Suprapubic skin (tissue), 4 donors: ENCODE measurements at regions not wholly inside any gene's neighbourhood (a gene's known extent, or its start where the extent isn't known, plus 50 kb on each side); places are given as distances from the start of the nearest gene placed in this dataset.

ENCODE experiments used
- DNase-seq, 2 donors: peaks; one replicate each; pipeline ENCODE4 v3.0.0-alpha.2; 2019; ENCODE audit warnings: low spot score in 2 of 2
- H3K27ac ChIP-seq: fragments of 200-600 bp; sonication (generic); one replicate; pipeline ENCODE4 v1.5.1; 2019
- H3K27me3 ChIP-seq: fragments of 200-600 bp; sonication (generic); one replicate; pipeline ENCODE4 v1.5.1; 2019
- H3K36me3 ChIP-seq: fragments of 200-600 bp; sonication (generic); one replicate; pipeline ENCODE4 v1.5.1; 2019
- H3K4me1 ChIP-seq: fragments of 200-600 bp; sonication (generic); one replicate; pipeline ENCODE4 v1.5.1; 2019
- H3K4me3 ChIP-seq: fragments of 200-600 bp; sonication (generic); one replicate; pipeline ENCODE4 v1.5.1; 2019; ENCODE audit warnings: mild to moderate bottlenecking
- H3K9me3 ChIP-seq: fragments of 200-600 bp; sonication (generic); one replicate; pipeline ENCODE4 v1.5.1; 2019
- EP300 ChIP-seq: sonication (generic); formaldehyde crosslinking; IDR thresholded peaks from one replicate; pipeline ENCODE4 v1.6.1; 2017; ENCODE audit warnings: antibody characterized with exemption
- POLR2A ChIP-seq, 2 donors: fragments of 450-650 bp; IDR thresholded peaks; one replicate each; pipeline ENCODE4 v1.6.1; 2017; ENCODE audit warnings: antibody characterized with exemption in 2 of 2, mild to moderate bottlenecking in 2 of 2, moderate library complexity in 2 of 2
- POLR2AphosphoS5 ChIP-seq, 3 donors: sonication (generic); formaldehyde crosslinking; IDR thresholded peaks; one replicate each; pipeline ENCODE4 v1.6.1; 2017; ENCODE audit warnings: antibody characterized with exemption in 3 of 3
- WGBS: methylation state at CpG from one replicate; pipeline ENCODE4 v1.1.5; 2018; 5-methylcytosine and 5-hydroxymethylcytosine counted together
- TF ChIP-seq, protein P1 (sequence below), 2 donors: fragments of 200-600 bp in 1 of 2; fragments of 450-650 bp in 1 of 2; sonication (generic) in 1 of 2; IDR thresholded peaks; one replicate each; pipeline ENCODE4 v1.5.1; 2016 to 2019; ENCODE audit warnings: antibody characterized with exemption in 2 of 2, mild to moderate bottlenecking in 1 of 2, moderate library complexity in 1 of 2

DNA sequence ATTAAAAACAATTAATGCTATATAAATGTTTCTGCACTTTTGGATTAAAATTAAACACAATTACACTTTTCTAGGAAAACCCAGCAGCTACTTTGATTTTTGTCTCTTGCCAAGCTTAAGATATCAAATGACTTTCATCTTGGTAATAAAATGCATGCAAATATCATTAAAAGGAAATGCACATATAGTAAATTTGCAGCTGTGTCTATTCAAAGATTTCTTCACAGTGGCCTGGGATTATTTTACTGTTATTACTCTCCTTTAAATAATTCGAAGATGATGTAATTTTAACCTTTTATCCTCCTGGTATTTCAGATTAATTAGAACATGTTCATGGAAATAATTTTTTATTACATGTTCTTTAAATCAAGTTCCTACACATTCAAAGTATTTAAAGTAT, 529.5 kb upstream of the RGMB start:
- no peak for DNase-seq
- WGBS: 40% methylated on average over 1 of the region's 1 CpG
- H3K4me1 ChIP-seq: no peaks in the 10 kb centered on the region
- TF ChIP-seq POLR2AphosphoS5 (IDR thresholded peaks at IDR 0.05) (no peak), POLR2A (IDR thresholded peaks at IDR 0.05) (no peak), EP300 (no peak)
- TF ChIP-seq, protein P1, sequence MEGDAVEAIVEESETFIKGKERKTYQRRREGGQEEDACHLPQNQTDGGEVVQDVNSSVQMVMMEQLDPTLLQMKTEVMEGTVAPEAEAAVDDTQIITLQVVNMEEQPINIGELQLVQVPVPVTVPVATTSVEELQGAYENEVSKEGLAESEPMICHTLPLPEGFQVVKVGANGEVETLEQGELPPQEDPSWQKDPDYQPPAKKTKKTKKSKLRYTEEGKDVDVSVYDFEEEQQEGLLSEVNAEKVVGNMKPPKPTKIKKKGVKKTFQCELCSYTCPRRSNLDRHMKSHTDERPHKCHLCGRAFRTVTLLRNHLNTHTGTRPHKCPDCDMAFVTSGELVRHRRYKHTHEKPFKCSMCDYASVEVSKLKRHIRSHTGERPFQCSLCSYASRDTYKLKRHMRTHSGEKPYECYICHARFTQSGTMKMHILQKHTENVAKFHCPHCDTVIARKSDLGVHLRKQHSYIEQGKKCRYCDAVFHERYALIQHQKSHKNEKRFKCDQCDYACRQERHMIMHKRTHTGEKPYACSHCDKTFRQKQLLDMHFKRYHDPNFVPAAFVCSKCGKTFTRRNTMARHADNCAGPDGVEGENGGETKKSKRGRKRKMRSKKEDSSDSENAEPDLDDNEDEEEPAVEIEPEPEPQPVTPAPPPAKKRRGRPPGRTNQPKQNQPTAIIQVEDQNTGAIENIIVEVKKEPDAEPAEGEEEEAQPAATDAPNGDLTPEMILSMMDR (IDR thresholded peaks at IDR 0.05): no peak
- H3K27me3 ChIP-seq: no peaks in the 10 kb centered on the region
- no peaks in the 10 kb centered on the region for H3K9me3 ChIP-seq
- H3K4me3 ChIP-seq: no peak overlapping the region
- H3K36me3 ChIP-seq: no peaks in the 10 kb centered on the region
- H3K27ac ChIP-seq: no peak overlapping the region

DNA sequence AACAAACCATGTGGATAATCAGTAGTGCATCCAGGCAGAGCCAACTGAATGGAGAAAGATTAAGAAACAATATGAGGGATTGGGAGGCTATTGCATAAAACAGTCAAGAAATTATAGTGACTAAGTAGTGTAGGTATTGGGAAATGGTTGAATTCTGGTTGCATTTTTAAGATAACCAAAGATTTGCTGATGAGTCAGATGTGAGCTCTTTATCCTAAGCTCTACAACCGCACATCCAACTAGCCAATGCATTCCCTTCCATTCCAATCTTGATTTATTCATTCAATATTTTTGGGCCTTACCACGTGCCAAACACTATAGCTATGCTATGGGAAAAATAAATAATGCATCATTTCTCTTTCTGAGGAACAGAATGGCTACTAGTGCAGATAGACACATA, 524.5 kb upstream of the RGMB start:
- Histone ChIP-seq H3K36me3 (no peaks in the 10 kb centered on the region), H3K27me3 (no peaks in the 10 kb centered on the region), H3K27ac (no peak overlapping the region), H3K4me3 (no peak overlapping the region), H3K9me3 (no peaks in the 10 kb centered on the region), H3K4me1 (no peaks in the 10 kb centered on the region)
- TF ChIP-seq, protein P1 (IDR thresholded peaks at IDR 0.05): no peak
- TF ChIP-seq POLR2A (IDR thresholded peaks at IDR 0.05) (no peak), EP300 (no peak), POLR2AphosphoS5 (IDR thresholded peaks at IDR 0.05) (no peak)
- no peak for DNase-seq
- 72% methylated on average over 2 of the region's 2 CpGs for WGBS

DNA sequence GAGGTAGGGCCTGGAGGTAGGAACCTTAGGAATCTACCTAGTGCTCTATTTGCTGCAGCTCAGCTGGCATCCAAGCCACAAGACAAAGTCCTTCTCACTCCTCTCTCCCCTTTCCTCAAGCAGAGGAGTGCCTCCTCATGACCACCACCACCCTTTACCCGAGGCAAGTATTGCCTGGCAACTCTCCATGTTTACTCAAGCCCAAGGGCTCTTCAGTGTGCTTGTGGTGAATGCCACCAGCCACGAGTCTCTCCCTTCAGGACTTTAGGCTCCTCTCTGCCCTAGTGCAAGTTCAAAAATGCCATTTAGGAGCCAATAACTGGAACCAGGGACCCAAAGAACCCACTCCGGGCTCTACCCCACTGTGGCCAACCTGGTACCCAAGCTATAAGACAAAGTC, 514.5 kb upstream of the RGMB start:
- no peak overlapping the region for H3K27ac ChIP-seq
- DNase-seq: no peak
- TF ChIP-seq, protein P1 (IDR thresholded peaks at IDR 0.05): no peak
- TF ChIP-seq POLR2A (IDR thresholded peaks at IDR 0.05) (no peak), POLR2AphosphoS5 (IDR thresholded peaks at IDR 0.05) (no peak), EP300 (no peak)
- no peaks in the 10 kb centered on the region for H3K9me3 ChIP-seq
- H3K4me1 ChIP-seq: no peaks in the 10 kb centered on the region
- 62% methylated on average over 3 of the region's 3 CpGs for WGBS
- H3K36me3 ChIP-seq: no peaks in the 10 kb centered on the region
- H3K4me3 ChIP-seq: no peak overlapping the region
- no peaks in the 10 kb centered on the region for H3K27me3 ChIP-seq

DNA sequence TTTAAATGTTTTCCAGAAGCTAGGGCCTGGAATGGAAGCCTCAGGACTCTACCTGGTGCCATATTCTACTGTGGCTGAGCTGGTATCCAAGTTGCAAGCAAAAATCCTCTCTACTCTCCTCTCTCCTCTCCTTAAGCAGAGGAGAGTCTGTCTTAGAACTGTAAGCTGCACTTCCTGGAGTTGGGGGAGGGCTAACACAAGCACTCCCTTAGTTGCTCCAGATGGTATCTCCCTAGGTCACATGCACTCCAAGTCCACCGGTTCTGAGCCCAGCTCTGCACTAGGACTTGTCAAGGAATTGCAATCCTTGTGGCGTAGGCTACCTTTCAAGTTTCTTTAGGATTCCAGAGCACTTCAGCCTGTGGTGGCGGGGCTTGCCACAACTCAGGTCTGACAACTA, 513.9 kb upstream of the RGMB start:
- no peak for DNase-seq
- Histone ChIP-seq H3K4me1 (no peaks in the 10 kb centered on the region), H3K27me3 (no peaks in the 10 kb centered on the region), H3K27ac (no peak overlapping the region), H3K9me3 (no peaks in the 10 kb centered on the region), H3K36me3 (no peaks in the 10 kb centered on the region), H3K4me3 (no peak overlapping the region)
- WGBS: no CpG with 5 or more reads among the region's 3 CpGs
- no peak for TF ChIP-seq EP300
- TF ChIP-seq POLR2A (IDR thresholded peaks at IDR 0.05): no peak
- TF ChIP-seq, protein P1 (IDR thresholded peaks at IDR 0.05): no peak
- TF ChIP-seq POLR2AphosphoS5 (IDR thresholded peaks at IDR 0.05): no peak

DNA sequence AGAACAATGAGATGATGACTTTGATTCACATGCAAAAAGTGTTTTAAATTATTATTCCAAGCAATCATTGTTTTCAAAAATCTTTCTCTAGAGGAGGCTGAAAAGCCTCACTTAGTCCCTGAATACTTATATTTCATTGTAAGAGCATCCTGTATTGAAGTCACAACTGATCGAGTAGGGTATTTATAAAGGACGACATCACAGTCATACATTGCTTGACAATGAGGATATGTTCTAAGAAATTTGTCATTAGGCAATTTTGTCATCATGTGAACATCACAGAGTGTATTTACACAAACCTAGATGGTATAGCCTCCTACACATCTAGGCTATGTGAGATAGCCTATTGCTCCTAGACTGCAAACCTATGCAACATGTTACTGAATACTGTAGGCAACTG, 510.4 kb upstream of the RGMB start:
- 87% methylated on average over 2 of the region's 2 CpGs for WGBS
- no peaks in the 10 kb centered on the region for H3K9me3 ChIP-seq
- no peaks in the 10 kb centered on the region for H3K27me3 ChIP-seq
- no peaks in the 10 kb centered on the region for H3K4me1 ChIP-seq
- DNase-seq: no peak
- H3K4me3 ChIP-seq: no peak overlapping the region
- TF ChIP-seq, protein P1 (IDR thresholded peaks at IDR 0.05): no peak
- no peak for TF ChIP-seq POLR2A (IDR thresholded peaks at IDR 0.05)
- TF ChIP-seq POLR2AphosphoS5 (IDR thresholded peaks at IDR 0.05): no peak
- TF ChIP-seq EP300: no peak
- H3K27ac ChIP-seq: no peak overlapping the region
- H3K36me3 ChIP-seq: no peaks in the 10 kb centered on the region
